Spleen (tissue), 7 donors: ENCODE measurements at regions not wholly inside any gene's neighbourhood (a gene's known extent, or its start where the extent isn't known, plus 50 kb on each side); places are given as distances from the start of the nearest gene placed in this dataset.

Source experiments
- POLR2A ChIP-seq, 3 donors: fragments of 450-650 bp; IDR thresholded peaks; one replicate each; pipeline ENCODE4 v1.5.1; 2017; ENCODE audit warnings: antibody characterized with exemption in 3 of 3, mild to moderate bottlenecking in 1 of 3
- POLR2AphosphoS5 ChIP-seq, 3 donors: sonication (generic); formaldehyde crosslinking; IDR thresholded peaks; one replicate each; pipeline ENCODE4 v1.5.1; 2017; ENCODE audit warnings: antibody characterized with exemption in 3 of 3
- TF ChIP-seq, protein P1 (sequence below), 11 experiments: fragments of 200-600 bp in 7 of 11; fragments of 450-650 bp in 4 of 11; sonication (generic) in 4 of 11; IDR thresholded peaks in 8 of 11; conservative IDR thresholded peaks in 3 of 11; 1 replicate in 7 of 11; 2 replicates in 4 of 11; pipeline versions ENCODE4 v1.4.0 to v1.8.0; 2016 to 2021; ENCODE audit warnings: antibody characterized with exemption in 11 of 11, inconsistent platforms in 4 of 11, mild to moderate bottlenecking in 1 of 11
- donor health status: DM: no; HTN: no; CAD: no; lungs with moderate emphysema.
- donor health status: DM: no; HTN: no; CAD: no.
- donor health status: DM: no; HTN: no; CAD: no.

DNA sequence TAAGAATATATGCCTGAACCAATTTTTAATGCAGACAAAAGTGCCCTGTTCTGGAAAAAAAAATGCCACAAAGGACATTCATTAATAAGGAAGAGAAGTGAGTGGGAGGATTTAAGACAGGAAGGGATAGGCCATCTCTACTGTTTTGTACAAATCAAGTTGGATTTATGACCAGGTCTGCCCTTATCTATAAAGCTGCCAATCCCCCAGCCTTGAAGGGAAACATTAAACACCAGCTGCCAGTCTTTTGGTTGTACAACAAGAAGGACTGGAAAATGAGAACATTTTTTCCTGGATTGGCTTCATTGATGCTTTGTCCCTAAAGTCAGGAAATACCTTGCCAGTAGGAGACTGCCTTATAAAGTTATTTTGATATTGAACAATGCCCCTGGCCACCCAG is 444.0 kb downstream of the NPHP4 start:
- TF ChIP-seq, protein P1, sequence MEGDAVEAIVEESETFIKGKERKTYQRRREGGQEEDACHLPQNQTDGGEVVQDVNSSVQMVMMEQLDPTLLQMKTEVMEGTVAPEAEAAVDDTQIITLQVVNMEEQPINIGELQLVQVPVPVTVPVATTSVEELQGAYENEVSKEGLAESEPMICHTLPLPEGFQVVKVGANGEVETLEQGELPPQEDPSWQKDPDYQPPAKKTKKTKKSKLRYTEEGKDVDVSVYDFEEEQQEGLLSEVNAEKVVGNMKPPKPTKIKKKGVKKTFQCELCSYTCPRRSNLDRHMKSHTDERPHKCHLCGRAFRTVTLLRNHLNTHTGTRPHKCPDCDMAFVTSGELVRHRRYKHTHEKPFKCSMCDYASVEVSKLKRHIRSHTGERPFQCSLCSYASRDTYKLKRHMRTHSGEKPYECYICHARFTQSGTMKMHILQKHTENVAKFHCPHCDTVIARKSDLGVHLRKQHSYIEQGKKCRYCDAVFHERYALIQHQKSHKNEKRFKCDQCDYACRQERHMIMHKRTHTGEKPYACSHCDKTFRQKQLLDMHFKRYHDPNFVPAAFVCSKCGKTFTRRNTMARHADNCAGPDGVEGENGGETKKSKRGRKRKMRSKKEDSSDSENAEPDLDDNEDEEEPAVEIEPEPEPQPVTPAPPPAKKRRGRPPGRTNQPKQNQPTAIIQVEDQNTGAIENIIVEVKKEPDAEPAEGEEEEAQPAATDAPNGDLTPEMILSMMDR (IDR thresholded peaks at IDR 0.05 in 8 of 11, conservative IDR thresholded peaks at IDR 0.05 in 3 of 11) = no peak
- TF ChIP-seq POLR2AphosphoS5 (IDR thresholded peaks at IDR 0.05) (no peak), POLR2A (IDR thresholded peaks at IDR 0.05) (no peak)
